ENCODE measurements at regions not wholly inside any gene's neighbourhood (a gene's known extent, or its start where the extent isn't known, plus 50 kb on each side); places are given as distances from the start of the nearest gene placed in this dataset.

- ATAC-seq (replicated peaks): no peak
Observed at GRCh38 chr4:84063619-84064018, 435.5 kb downstream of the NKX6-1 start.

GRCh38 chr4:84058201-84058600 is 440.9 kb downstream of the NKX6-1 start:
- DNase-seq: no peak
- H3K4me1 Mint-ChIP-seq (ENCODE audit: low read depth in 2 of 2): no peaks in the 10 kb centered on the region
- no peak for ATAC-seq (replicated peaks)
- H3K4me3 Mint-ChIP-seq: no peak overlapping the region
- H3K27me3 Mint-ChIP-seq: no peaks in the 10 kb centered on the region
- H3K27ac Mint-ChIP-seq: no peak overlapping the region
- H3K9me3 Mint-ChIP-seq: peaks cover 2 to 7% of the 10 kb centered on the region in 2 donors
- no peaks in the 10 kb centered on the region for H3K36me3 Mint-ChIP-seq (ENCODE audit: insufficient read depth)

More at GRCh38 chr4:84063619-84064018, 435.5 kb downstream of the NKX6-1 start:
- Mint-ChIP-seq H3K27ac (no peak overlapping the region), H3K4me3 (no peak overlapping the region), H3K36me3 (ENCODE audit: insufficient read depth) (no peaks in the 10 kb centered on the region), H3K4me1 (ENCODE audit: low read depth in 2 of 2) (no peaks in the 10 kb centered on the region), H3K9me3 (peaks cover 7 to 11% of the 10 kb centered on the region in 2 donors), H3K27me3 (no peaks in the 10 kb centered on the region)
- no peak for DNase-seq

DNA sequence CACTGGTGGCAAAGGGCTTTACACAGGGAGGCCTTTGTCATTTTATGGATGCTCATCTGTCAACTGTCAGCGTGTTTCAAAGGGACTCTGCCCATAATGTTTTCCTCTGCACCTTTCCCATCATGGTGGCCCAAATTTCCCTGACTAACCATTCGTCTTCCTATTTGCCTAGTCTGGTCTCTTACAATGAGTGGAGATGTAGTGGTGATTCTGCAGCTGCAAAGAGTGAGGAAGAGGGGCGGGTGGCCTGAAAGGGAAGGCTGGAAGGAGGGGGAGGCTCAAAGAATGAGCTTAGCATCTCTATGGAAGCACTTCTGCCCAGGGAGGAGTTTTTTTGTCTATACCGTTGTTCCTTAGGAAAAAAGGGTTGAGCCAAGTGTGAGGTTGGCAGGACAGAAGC is 447.5 kb downstream of the NKX6-1 start:
- ATAC-seq (replicated peaks): no peak
- H3K4me3 Mint-ChIP-seq: no peak overlapping the region

GRCh38 chr4:84051089-84051488 is 448.0 kb downstream of the NKX6-1 start:
- Mint-ChIP-seq H3K27me3 (no peaks in the 10 kb centered on the region), H3K4me3 (no peak overlapping the region), H3K27ac (no peak overlapping the region), H3K4me1 (ENCODE audit: low read depth in 2 of 2) (no peaks in the 10 kb centered on the region), H3K9me3 (peaks cover 6 to 7% of the 10 kb centered on the region in 2 donors), H3K36me3 (ENCODE audit: insufficient read depth) (no peaks in the 10 kb centered on the region)
- ATAC-seq (replicated peaks): no peak
- no peak for DNase-seq

More for the DNA sequence above, 447.5 kb downstream of the NKX6-1 start:
- H3K4me1 Mint-ChIP-seq (ENCODE audit: low read depth in 2 of 2): no peaks in the 10 kb centered on the region
- peaks cover 6 to 7% of the 10 kb centered on the region in 2 donors for H3K9me3 Mint-ChIP-seq
- no peak for DNase-seq
- H3K27ac Mint-ChIP-seq: no peak overlapping the region
- H3K27me3 Mint-ChIP-seq: no peaks in the 10 kb centered on the region
- no peaks in the 10 kb centered on the region for H3K36me3 Mint-ChIP-seq (ENCODE audit: insufficient read depth)

DNA sequence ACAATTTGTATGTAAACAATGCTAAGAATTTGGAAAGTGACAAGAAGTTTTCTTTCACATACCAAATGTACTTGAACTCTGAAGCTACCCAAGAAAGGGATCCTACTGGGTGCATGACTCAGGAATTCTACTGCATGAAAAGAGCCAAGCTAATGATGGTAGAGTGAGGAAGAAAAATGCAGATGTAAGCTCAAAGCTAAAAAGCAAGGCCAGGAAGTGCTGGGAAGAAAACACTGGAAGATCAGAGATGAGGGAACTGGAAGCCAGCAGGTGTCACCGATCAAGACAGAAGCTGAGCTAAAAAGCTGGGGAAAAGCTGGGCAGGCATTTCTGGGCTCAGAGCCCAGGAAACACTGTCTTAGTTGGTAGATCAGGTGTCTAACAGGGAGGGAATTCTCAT is 449.1 kb downstream of the NKX6-1 start:
- Mint-ChIP-seq H3K4me1 (ENCODE audit: low read depth in 2 of 2) (no peaks in the 10 kb centered on the region), H3K27ac (no peak overlapping the region), H3K4me3 (no peak overlapping the region), H3K36me3 (ENCODE audit: insufficient read depth) (no peaks in the 10 kb centered on the region), H3K9me3 (peaks cover 6 to 7% of the 10 kb centered on the region in 2 donors), H3K27me3 (no peaks in the 10 kb centered on the region)
- ATAC-seq (replicated peaks): no peak
- no peak for DNase-seq

- Mint-ChIP-seq H3K4me3 (no peak overlapping the region), H3K4me1 (ENCODE audit: low read depth in 2 of 2) (no peaks in the 10 kb centered on the region)
Observed at GRCh38 chr4:84046551-84046950, 452.5 kb downstream of the NKX6-1 start.

GRCh38 chr4:84041426-84041825 is 457.7 kb downstream of the NKX6-1 start:
- DNase-seq: no peak

More at GRCh38 chr4:84046551-84046950, 452.5 kb downstream of the NKX6-1 start:
- DNase-seq (no peak), ATAC-seq (replicated peaks) (no peak)
- H3K9me3 Mint-ChIP-seq: peaks cover 6 to 17% of the 10 kb centered on the region in 2 donors
- no peaks in the 10 kb centered on the region for H3K36me3 Mint-ChIP-seq (ENCODE audit: insufficient read depth)
- H3K27ac Mint-ChIP-seq: no peak overlapping the region
- no peaks in the 10 kb centered on the region for H3K27me3 Mint-ChIP-seq

GRCh38 chr4:84035568-84035967 is 463.5 kb downstream of the NKX6-1 start:
- H3K36me3 Mint-ChIP-seq (ENCODE audit: insufficient read depth): no peaks in the 10 kb centered on the region
- H3K4me1 Mint-ChIP-seq (ENCODE audit: low read depth in 2 of 2): no peaks in the 10 kb centered on the region
- H3K27ac Mint-ChIP-seq: no peak overlapping the region
- H3K4me3 Mint-ChIP-seq: no peak overlapping the region
- H3K27me3 Mint-ChIP-seq: no peaks in the 10 kb centered on the region
- ATAC-seq (replicated peaks) (no peak), DNase-seq (no peak)
- peaks cover 0 to 8% of the 10 kb centered on the region in 2 donors for H3K9me3 Mint-ChIP-seq

More at GRCh38 chr4:84041426-84041825, 457.7 kb downstream of the NKX6-1 start:
- Mint-ChIP-seq H3K9me3 (peaks cover 2 to 10% of the 10 kb centered on the region in 2 donors), H3K27me3 (no peaks in the 10 kb centered on the region), H3K27ac (no peak overlapping the region), H3K36me3 (ENCODE audit: insufficient read depth) (no peaks in the 10 kb centered on the region), H3K4me3 (no peak overlapping the region), H3K4me1 (ENCODE audit: low read depth in 2 of 2) (no peaks in the 10 kb centered on the region)
- ATAC-seq (replicated peaks): no peak

- no peak for ATAC-seq (replicated peaks)
- Mint-ChIP-seq H3K4me3 (no peak overlapping the region), H3K27ac (no peak overlapping the region), H3K4me1 (ENCODE audit: low read depth in 2 of 2) (no peaks in the 10 kb centered on the region), H3K36me3 (ENCODE audit: insufficient read depth) (peaks cover 2% of the 10 kb centered on the region), H3K9me3 (peaks cover 2 to 8% of the 10 kb centered on the region in 2 donors), H3K27me3 (no peaks in the 10 kb centered on the region)
- no peak for DNase-seq
Observed at GRCh38 chr4:84032372-84032771, 466.7 kb downstream of the NKX6-1 start.

DNA sequence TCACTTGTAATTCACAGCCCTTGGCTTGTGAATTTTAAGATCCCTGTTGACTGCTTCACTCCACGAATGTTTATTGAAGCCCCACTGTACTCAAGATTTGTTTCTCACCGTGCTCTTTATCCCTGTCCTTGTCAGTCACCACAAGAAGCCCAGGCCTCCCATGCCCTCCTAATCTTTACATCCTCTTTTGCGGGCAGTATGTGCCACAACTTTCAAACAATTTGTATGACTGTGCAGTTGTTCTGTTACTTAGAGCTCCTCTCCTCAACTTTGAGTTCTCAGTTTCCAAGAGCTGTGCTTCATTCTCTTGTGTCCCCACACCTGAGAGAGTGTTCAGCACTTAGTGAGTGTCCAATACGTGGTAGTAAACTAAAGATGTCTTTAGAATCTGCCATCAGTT is 467.7 kb downstream of the NKX6-1 start:
- no peak overlapping the region for H3K27ac Mint-ChIP-seq
- H3K9me3 Mint-ChIP-seq: peaks cover 2 to 9% of the 10 kb centered on the region in 2 donors
- H3K27me3 Mint-ChIP-seq: no peaks in the 10 kb centered on the region
- H3K4me3 Mint-ChIP-seq: no peak overlapping the region
- DNase-seq (no peak), ATAC-seq (replicated peaks) (no peak)
- no peaks in the 10 kb centered on the region for H3K4me1 Mint-ChIP-seq (ENCODE audit: low read depth in 2 of 2)
- H3K36me3 Mint-ChIP-seq (ENCODE audit: insufficient read depth): peaks cover 2% of the 10 kb centered on the region

DNA sequence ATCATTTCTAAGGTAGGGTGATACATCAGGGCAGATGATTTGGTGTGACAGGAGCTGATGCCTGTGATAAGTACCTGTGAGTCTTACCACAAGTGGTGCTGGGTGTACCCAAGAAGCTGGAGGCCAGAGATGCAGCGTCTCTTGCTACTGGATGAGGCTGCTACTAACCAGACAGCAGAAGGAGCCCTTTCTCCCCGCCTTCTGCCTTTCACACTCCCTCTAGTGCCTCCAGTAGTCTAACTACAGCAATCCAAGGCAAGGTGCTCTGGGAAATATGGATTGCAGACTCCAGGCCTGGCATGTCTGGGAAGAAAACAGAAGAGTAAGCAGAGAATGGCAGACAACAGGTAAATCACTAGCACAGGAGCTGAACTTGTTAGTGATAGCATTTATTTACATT is 470.8 kb downstream of the NKX6-1 start:
- no peaks in the 10 kb centered on the region for H3K4me1 Mint-ChIP-seq (ENCODE audit: low read depth in 2 of 2)
- DNase-seq (no peak), ATAC-seq (replicated peaks) (no peak)
- H3K27me3 Mint-ChIP-seq: no peaks in the 10 kb centered on the region
- no peak overlapping the region for H3K4me3 Mint-ChIP-seq
- H3K36me3 Mint-ChIP-seq (ENCODE audit: insufficient read depth): peaks cover 2% of the 10 kb centered on the region
- H3K27ac Mint-ChIP-seq: no peak overlapping the region
- H3K9me3 Mint-ChIP-seq: peaks cover 2 to 13% of the 10 kb centered on the region in 2 donors

DNA sequence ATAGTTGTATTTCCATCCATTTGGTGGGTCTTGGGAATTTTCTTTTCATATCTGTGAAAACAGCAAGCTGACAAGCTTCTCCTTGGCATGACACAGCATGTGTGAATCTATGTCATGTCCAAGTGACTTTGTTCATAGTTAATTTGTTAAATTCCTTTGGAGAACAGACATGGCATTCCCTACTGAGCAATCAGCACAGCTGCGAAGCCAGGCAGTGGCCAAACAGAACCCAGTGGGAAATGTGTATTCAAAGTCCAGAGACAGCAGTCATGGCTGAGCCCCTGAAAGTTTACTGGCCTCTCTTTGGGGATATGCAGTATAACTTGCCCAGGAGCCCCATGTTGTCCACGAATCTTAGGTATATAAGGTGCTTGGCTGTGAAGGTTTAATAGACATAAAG is 474.7 kb downstream of the NKX6-1 start:
- Mint-ChIP-seq H3K36me3 (ENCODE audit: insufficient read depth) (peaks cover 2% of the 10 kb centered on the region), H3K4me3 (no peak overlapping the region), H3K4me1 (ENCODE audit: low read depth in 2 of 2) (no peaks in the 10 kb centered on the region), H3K27me3 (no peaks in the 10 kb centered on the region), H3K27ac (no peak overlapping the region), H3K9me3 (peaks cover 0 to 11% of the 10 kb centered on the region in 2 donors)
- DNase-seq: no peak
- ATAC-seq (replicated peaks): no peak

DNA sequence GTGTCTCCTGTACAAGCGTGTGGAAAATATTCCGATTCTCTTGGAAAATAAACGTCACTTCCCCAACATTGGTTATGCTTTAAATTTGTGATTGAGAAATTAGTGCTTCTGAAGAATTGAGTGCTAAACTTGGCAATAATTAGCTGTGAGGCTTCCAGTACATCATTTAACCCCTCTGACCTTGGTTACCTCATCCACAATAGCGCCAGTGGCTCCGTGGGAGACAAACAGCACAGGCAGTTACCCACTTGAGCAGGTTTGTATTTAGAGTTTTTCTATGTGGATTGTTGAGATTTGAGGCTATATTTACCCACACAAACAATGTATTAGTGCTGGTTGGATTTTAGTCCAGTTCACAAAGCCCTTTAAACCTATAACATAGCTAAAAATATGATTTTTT is 476.5 kb downstream of the NKX6-1 start:
- Mint-ChIP-seq H3K4me1 (ENCODE audit: low read depth in 2 of 2) (no peaks in the 10 kb centered on the region), H3K9me3 (peaks cover 5 to 19% of the 10 kb centered on the region in 2 donors), H3K27me3 (no peaks in the 10 kb centered on the region), H3K4me3 (no peak overlapping the region), H3K27ac (no peak overlapping the region), H3K36me3 (ENCODE audit: insufficient read depth) (no peaks in the 10 kb centered on the region)
- DNase-seq: no peak
- ATAC-seq (replicated peaks): no peak

GRCh38 chr4:84019626-84020025 is 479.5 kb downstream of the NKX6-1 start:
- Mint-ChIP-seq H3K27ac (no peak overlapping the region), H3K4me1 (ENCODE audit: low read depth in 2 of 2) (no peaks in the 10 kb centered on the region), H3K36me3 (ENCODE audit: insufficient read depth) (no peaks in the 10 kb centered on the region), H3K4me3 (no peak overlapping the region), H3K9me3 (peaks cover 7 to 9% of the 10 kb centered on the region in 2 donors), H3K27me3 (no peaks in the 10 kb centered on the region)
- ATAC-seq (replicated peaks): no peak
- no peak for DNase-seq

GRCh38 chr4:84003046-84003445 is 467.1 kb downstream of the GPAT3 start:
- Mint-ChIP-seq H3K36me3 (ENCODE audit: insufficient read depth) (no peaks in the 10 kb centered on the region), H3K9me3 (peaks cover 0 to 3% of the 10 kb centered on the region in 2 donors), H3K27me3 (no peaks in the 10 kb centered on the region), H3K4me3 (no peak overlapping the region), H3K27ac (no peak overlapping the region), H3K4me1 (ENCODE audit: low read depth in 2 of 2) (no peaks in the 10 kb centered on the region)
- ATAC-seq (replicated peaks) (no peak), DNase-seq (no peak)
